Prostate gland (tissue), 2 donors: ENCODE measurements at regions not wholly inside any gene's neighbourhood (a gene's known extent, or its start where the extent isn't known, plus 50 kb on each side); places are given as distances from the start of the nearest gene placed in this dataset.

Experiments used
- DNase-seq: peaks from one replicate; pipeline ENCODE4 v3.0.0-alpha.2; 2019; ENCODE audit warnings: low spot score
- H3K27ac ChIP-seq, 2 donors: fragments of 200-600 bp; sonication (generic); 2 replicates each; pipeline ENCODE4 v1.5.1; 2017 to 2019
- H3K27me3 ChIP-seq: fragments of 200-600 bp; sonication (generic); replicated peaks from 2 replicates; pipeline ENCODE4 v1.5.1; 2019; ENCODE audit not compliant: insufficient read depth
- H3K36me3 ChIP-seq, 2 donors: fragments of 200-600 bp; sonication (generic); 1 replicate in 1 of 2; 2 replicates in 1 of 2; pipeline versions ENCODE4 v1.5.1 to v1.8.1; 2017 to 2019
- H3K4me1 ChIP-seq: fragments of 200-600 bp; sonication (generic); replicated peaks from 2 replicates; pipeline ENCODE4 v1.5.1; 2019
- H3K4me3 ChIP-seq, 2 donors: fragments of 200-600 bp; sonication (generic); 2 replicates each; pipeline ENCODE4 v1.5.1; 2017 to 2019
- H3K9me3 ChIP-seq: fragments of 200-600 bp; sonication (generic); 2 replicates; pipeline ENCODE4 v1.5.1; 2017
- CTCF ChIP-seq, 4 experiments: fragments of 200-600 bp in 2 of 4; fragments of 450-650 bp in 2 of 4; sonication (generic) in 2 of 4; IDR thresholded peaks; 1 replicate in 3 of 4; 2 replicates in 1 of 4; pipeline ENCODE4 v1.5.1; 2016 to 2019; ENCODE audit warnings: antibody characterized with exemption in 4 of 4, mild to moderate bottlenecking in 2 of 4, moderate library complexity in 2 of 4
- POLR2A ChIP-seq: fragments of 450-650 bp; IDR thresholded peaks from one replicate; pipeline ENCODE4 v1.6.1; 2016; ENCODE audit warnings: antibody characterized with exemption, mild to moderate bottlenecking
- POLR2AphosphoS5 ChIP-seq: sonication (generic); formaldehyde crosslinking; IDR thresholded peaks from one replicate; pipeline ENCODE4 v1.6.1; 2017; ENCODE audit warnings: antibody characterized with exemption
- WGBS: methylation state at CpG from one replicate; pipeline ENCODE4 v1.1.5; 2018; 5-methylcytosine and 5-hydroxymethylcytosine counted together
- intact Hi-C: fragments of 100-400 bp; cut with DNase I; formaldehyde crosslinking; loops from one replicate; pipeline ENCODE4 v1.14.2; 2022

DNA sequence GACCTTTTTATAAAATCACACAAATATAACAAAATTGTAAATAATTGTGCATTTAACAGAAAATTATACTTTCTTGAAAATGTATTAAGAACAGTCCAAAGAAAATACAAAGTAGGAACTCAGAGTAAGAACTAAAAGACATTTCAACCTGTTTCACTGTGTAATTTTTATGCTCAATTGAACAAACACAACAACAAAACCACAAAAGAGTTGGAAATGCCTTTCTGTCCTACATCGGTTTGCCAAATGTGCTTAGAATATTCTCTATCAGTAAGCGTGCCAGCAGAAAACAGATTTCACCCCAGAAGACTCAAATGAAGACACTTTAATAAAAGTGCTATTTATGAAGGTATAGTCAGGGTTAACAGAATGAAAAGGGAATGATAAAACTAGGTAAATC is 592.1 kb downstream of the PRELID2 start:
- TF ChIP-seq POLR2AphosphoS5: no peak
- no peak for TF ChIP-seq CTCF (IDR thresholded peaks at IDR 0.05)
- no peak for TF ChIP-seq POLR2A
- Histone ChIP-seq H3K27ac (no peak overlapping the region), H3K9me3 (no peaks in the 10 kb centered on the region), H3K4me3 (no peak overlapping the region), H3K4me1 (no peaks in the 10 kb centered on the region), H3K27me3 (no peaks in the 10 kb centered on the region), H3K36me3 (no peaks in the 10 kb centered on the region)
- 63% methylated on average over 2 of the region's 2 CpGs for WGBS
- intact Hi-C loops: no loop called here
- no peak for DNase-seq

DNA sequence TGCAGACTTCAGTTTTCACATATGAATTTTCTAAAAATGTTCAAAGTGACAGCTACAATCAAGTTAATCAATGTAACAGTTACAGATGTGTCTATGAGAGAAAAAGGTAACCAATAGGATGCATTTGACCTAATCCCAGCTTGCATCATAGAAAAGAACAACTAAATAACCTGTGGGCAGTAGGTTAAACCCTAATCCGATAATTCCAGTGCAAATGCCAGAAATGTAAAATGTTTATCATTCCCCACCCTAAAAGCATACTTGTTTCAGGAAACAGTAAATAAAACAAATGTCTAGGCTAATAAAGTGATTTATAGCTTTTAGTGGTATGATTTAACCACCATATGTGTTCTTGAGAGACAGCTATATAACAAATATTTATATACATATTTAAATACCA is 592.6 kb downstream of the PRELID2 start:
- no peak overlapping the region for H3K4me3 ChIP-seq
- no peaks in the 10 kb centered on the region for H3K27me3 ChIP-seq
- WGBS: 75% methylated on average over 1 of the region's 1 CpG
- no peak for DNase-seq
- intact Hi-C loops: no loop called here
- TF ChIP-seq CTCF (IDR thresholded peaks at IDR 0.05) (no peak), POLR2AphosphoS5 (no peak), POLR2A (no peak)
- no peaks in the 10 kb centered on the region for H3K36me3 ChIP-seq
- H3K9me3 ChIP-seq: no peaks in the 10 kb centered on the region
- H3K4me1 ChIP-seq: no peaks in the 10 kb centered on the region
- no peak overlapping the region for H3K27ac ChIP-seq

GRCh38 chr5:145237843-145238242 is 597.3 kb downstream of the PRELID2 start:
- Histone ChIP-seq H3K27me3 (no peaks in the 10 kb centered on the region), H3K9me3 (no peaks in the 10 kb centered on the region), H3K4me1 (no peaks in the 10 kb centered on the region), H3K27ac (no peak overlapping the region), H3K4me3 (no peak overlapping the region), H3K36me3 (no peaks in the 10 kb centered on the region)
- intact Hi-C loops: no loop called here
- 12% methylated on average over 3 of the region's 3 CpGs for WGBS
- peak; percentile 31 for DNase-seq
- TF ChIP-seq POLR2AphosphoS5 (no peak), POLR2A (no peak), CTCF (IDR thresholded peaks at IDR 0.05) (peak in 2 of 4 experiments; percentile 20 to 35)

GRCh38 chr5:145236983-145237382 is 598.2 kb downstream of the PRELID2 start:
- no peaks in the 10 kb centered on the region for H3K36me3 ChIP-seq
- H3K4me1 ChIP-seq: no peaks in the 10 kb centered on the region
- no peak for DNase-seq
- TF ChIP-seq POLR2AphosphoS5 (no peak), CTCF (IDR thresholded peaks at IDR 0.05) (no peak), POLR2A (no peak)
- H3K4me3 ChIP-seq: no peak overlapping the region
- no peaks in the 10 kb centered on the region for H3K27me3 ChIP-seq
- intact Hi-C loops: no loop called here
- no peaks in the 10 kb centered on the region for H3K9me3 ChIP-seq
- no peak overlapping the region for H3K27ac ChIP-seq

GRCh38 chr5:145236127-145236526 is 599.0 kb downstream of the PRELID2 start:
- whole genome bisulfite sequencing: 93% methylated on average over 1 of the region's 1 CpG
- TF ChIP-seq POLR2A: no peak
- TF ChIP-seq CTCF (IDR thresholded peaks at IDR 0.05): no peak
- TF ChIP-seq POLR2AphosphoS5: no peak
- no peaks in the 10 kb centered on the region for H3K4me1 ChIP-seq
- no peak for DNase-seq
- no peaks in the 10 kb centered on the region for H3K9me3 ChIP-seq
- H3K4me3 ChIP-seq: no peak overlapping the region
- H3K36me3 ChIP-seq: no peaks in the 10 kb centered on the region
- H3K27me3 ChIP-seq: no peaks in the 10 kb centered on the region
- intact Hi-C loops: no loop called here
- H3K27ac ChIP-seq: no peak overlapping the region
